Aorta (tissue), 5 donors: ENCODE measurements at regions not wholly inside any gene's neighbourhood (a gene's known extent, or its start where the extent isn't known, plus 50 kb on each side); places are given as distances from the start of the nearest gene placed in this dataset.

Source experiments
- ATAC-seq: fragments of 200-7000 bp; cut with Tn5 transposase; one replicate; pipeline ENCODE4 v1.9.1; 2022; ENCODE audit warnings: moderate library complexity; ENCODE audit not compliant: low FRiP score
- DNase-seq, 2 donors: peaks; one replicate each; pipeline ENCODE4 v3.0.0-alpha.2; 2020
- H3K27ac ChIP-seq, 2 donors: one replicate each; pipeline ENCODE4 v1.5.1; 2013; ENCODE audit warnings: low read length in 2 of 2, mild to moderate bottlenecking in 2 of 2, moderate library complexity in 2 of 2, control low read depth in 1 of 2, inconsistent platforms in 1 of 2, low read depth in 1 of 2
- H3K27me3 ChIP-seq, 2 donors: one replicate each; pipeline ENCODE4 v1.6.1; 2013; ENCODE audit warnings: control low read depth in 1 of 2, low read length in 1 of 2, mild to moderate bottlenecking in 1 of 2, moderate library complexity in 1 of 2; ENCODE audit not compliant: insufficient read depth in 2 of 2, control insufficient read depth in 1 of 2
- H3K36me3 ChIP-seq, 2 donors: one replicate each; pipeline ENCODE4 v1.6.1; 2013; ENCODE audit warnings: control low read depth in 1 of 2, low read length in 1 of 2, mild to moderate bottlenecking in 1 of 2; ENCODE audit not compliant: insufficient read depth in 2 of 2, control insufficient read depth in 1 of 2
- H3K4me1 ChIP-seq, 2 donors: one replicate each; pipeline ENCODE4 v1.6.1; 2013; ENCODE audit warnings: low read length in 2 of 2, control low read depth in 1 of 2, mild to moderate bottlenecking in 1 of 2, moderate library complexity in 1 of 2; ENCODE audit not compliant: insufficient read depth in 2 of 2, control insufficient read depth in 1 of 2
- H3K4me3 ChIP-seq, 2 donors: one replicate each; pipeline ENCODE4 v1.5.1; 2013; ENCODE audit warnings: low read length in 2 of 2, control low read depth in 1 of 2, mild to moderate bottlenecking in 1 of 2
- H3K9me3 ChIP-seq: one replicate; pipeline ENCODE4 v1.6.1; 2013; ENCODE audit warnings: mild to moderate bottlenecking, low read length; ENCODE audit not compliant: control insufficient read depth
- WGBS, 2 donors: extraction: QIAGEN DNeasy Blood & Tissue Kit; methylation state at CpG; one replicate each; pipeline ENCODE4 v1.1.7; 2013; 5-methylcytosine and 5-hydroxymethylcytosine counted together
- intact Hi-C, 2 donors: fragments of 100-400 bp; cut with DNase I; formaldehyde crosslinking; loops; one replicate each; pipeline versions ENCODE4 v1.14.2 to v1.15.0; 2022
- donor health status: healthy with polysubstance abuse.
- donor health status: Bipolar disorder and iron deficiency.
- donor health status: DM: no; HTN: no; CAD: no.
- donor health status: DM: no; HTN: no; CAD: no.
- donor health status: DM: yes; HTN: yes; CAD: no.

DNA sequence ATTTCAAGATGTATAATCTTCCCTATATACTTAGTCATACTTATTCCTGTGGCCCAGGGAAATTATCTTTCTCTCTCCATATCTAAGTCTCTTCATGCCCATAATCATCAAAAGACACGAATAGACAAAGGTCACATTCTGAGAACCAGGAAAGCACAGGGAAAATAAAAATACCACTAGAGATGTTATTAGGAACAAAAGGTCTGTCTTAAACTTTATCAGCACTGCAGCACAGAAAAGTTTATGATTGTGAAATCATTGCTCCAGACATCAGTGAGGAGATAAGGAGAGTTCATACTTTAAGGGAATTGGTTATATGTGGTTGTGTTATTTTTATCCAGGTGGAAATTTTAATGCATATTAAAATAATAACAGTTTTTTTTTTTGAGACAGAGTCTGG is 974.6 kb upstream of the CELF2 start:
- Histone ChIP-seq H3K27ac (no peak overlapping the region), H3K4me3 (no peak overlapping the region), H3K9me3 (no peaks in the 10 kb centered on the region), H3K36me3 (no peaks in the 10 kb centered on the region), H3K4me1 (no peaks in the 10 kb centered on the region), H3K27me3 (no peaks in the 10 kb centered on the region)
- no peak for DNase-seq
- intact Hi-C loops = no loop called here
- WGBS, 2 donors = 0 to 1% methylated on average over 1 of the region's 1 CpG
- no peak for ATAC-seq

DNA sequence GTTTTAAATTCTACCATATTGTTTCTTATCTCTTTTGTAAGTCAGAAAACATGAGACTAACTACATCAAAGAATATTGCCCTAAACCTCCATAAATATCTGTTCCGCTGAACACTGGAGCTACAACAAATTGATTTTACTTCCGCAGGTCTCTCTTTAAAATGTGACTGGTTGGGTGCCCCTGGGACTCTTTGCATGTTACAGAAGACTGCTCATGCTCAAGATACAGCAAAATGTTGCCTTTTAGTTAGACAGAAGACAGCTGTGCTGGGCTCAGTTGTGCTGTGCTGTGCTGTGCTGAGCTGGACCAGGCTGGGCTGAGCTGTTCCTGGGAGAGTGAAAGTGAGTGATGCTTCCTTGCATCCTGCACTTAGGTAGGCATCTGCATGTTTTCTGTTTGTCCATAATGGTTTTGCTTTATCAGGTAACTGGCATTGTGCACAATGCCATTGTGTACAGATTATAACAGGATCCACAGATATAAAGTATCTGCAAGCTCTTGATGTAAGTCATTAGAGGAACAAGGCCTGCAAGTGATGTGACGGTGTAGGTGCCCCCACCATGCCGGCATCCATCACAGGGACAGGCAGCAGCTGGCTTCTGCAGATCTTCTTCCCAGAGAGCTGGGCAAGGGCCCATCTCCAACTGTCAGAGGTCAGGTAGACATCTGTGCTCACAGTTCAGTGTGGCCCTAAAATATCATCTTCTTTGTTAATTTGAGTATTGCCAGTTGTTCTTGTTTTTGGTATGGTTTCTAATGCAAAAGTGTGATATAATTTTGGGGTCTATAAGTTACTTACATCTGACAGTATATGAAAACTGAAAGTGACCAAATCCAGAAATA is 972.5 kb upstream of the CELF2 start:
- 97 to 99% methylated on average over 4 of the region's 4 CpGs for WGBS, 2 donors
- ATAC-seq = no peak

DNA sequence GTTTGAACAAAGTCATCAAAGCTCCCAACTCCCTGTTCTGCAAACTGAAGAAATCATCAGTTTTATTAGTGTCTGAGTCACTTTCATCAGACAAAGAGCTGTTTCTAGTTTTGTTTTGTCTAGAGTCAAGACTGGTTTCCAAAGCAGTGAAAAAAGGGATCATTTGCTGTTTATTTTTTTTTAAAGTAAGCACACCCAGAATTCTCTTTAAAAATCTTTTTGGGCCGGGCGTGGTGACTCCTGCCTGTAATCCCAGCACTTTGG is 972.0 kb upstream of the CELF2 start:
- Histone ChIP-seq H3K27me3 (no peaks in the 10 kb centered on the region), H3K27ac (no peak overlapping the region), H3K4me1 (no peaks in the 10 kb centered on the region), H3K36me3 (no peaks in the 10 kb centered on the region), H3K4me3 (no peak overlapping the region), H3K9me3 (no peaks in the 10 kb centered on the region)
- DNase-seq = no peak
- WGBS, 2 donors = 76 to 84% methylated on average over 2 of the region's 2 CpGs
- intact Hi-C loops = no loop called here
- ATAC-seq = no peak

More for the DNA sequence above, 972.5 kb upstream of the CELF2 start:
- intact Hi-C loops = no loop called here
- Histone ChIP-seq H3K9me3 (no peaks in the 10 kb centered on the region), H3K27me3 (no peaks in the 10 kb centered on the region), H3K27ac (no peak overlapping the region), H3K4me3 (no peak overlapping the region), H3K36me3 (no peaks in the 10 kb centered on the region), H3K4me1 (no peaks in the 10 kb centered on the region)
- no peak for DNase-seq

DNA sequence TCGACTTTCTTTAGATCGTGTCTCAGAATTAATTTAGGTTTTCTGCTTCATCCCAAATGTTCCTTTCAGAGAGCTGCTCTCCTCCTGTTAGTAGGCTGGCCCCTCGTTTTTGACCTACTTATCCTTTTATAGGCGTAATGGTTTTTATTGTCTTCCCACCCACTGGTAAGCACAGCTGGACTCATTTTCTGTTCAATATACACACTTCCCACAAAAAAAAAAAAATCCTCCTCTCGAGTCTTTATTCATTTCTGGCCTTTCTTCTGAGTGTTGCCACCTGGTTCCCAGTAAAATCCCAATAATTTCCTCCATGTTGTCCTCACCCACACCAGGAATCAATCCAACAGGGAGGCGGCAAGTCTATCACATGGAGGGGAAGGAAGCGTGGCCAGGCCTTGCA is 970.2 kb upstream of the CELF2 start:
- H3K36me3 ChIP-seq = no peaks in the 10 kb centered on the region
- H3K27me3 ChIP-seq = no peaks in the 10 kb centered on the region
- intact Hi-C loops = no loop called here
- no peak overlapping the region for H3K27ac ChIP-seq
- no peak overlapping the region for H3K4me3 ChIP-seq
- H3K9me3 ChIP-seq = no peaks in the 10 kb centered on the region
- no peak for ATAC-seq
- no peaks in the 10 kb centered on the region for H3K4me1 ChIP-seq
- 89 to 92% methylated on average over 7 of the region's 7 CpGs for WGBS, 2 donors
- no peak for DNase-seq

- no peak for DNase-seq
- H3K4me3 ChIP-seq = no peak overlapping the region
- WGBS, 2 donors = 79 to 88% methylated on average over 9 of the region's 9 CpGs
- H3K9me3 ChIP-seq = no peaks in the 10 kb centered on the region
- ATAC-seq = no peak
- no peaks in the 10 kb centered on the region for H3K4me1 ChIP-seq
- H3K36me3 ChIP-seq = no peaks in the 10 kb centered on the region
- H3K27me3 ChIP-seq = no peaks in the 10 kb centered on the region
- intact Hi-C loops = no loop called here
- no peak overlapping the region for H3K27ac ChIP-seq
Observed at GRCh38 chr10:10053051-10053450, 964.6 kb upstream of the CELF2 start.

DNA sequence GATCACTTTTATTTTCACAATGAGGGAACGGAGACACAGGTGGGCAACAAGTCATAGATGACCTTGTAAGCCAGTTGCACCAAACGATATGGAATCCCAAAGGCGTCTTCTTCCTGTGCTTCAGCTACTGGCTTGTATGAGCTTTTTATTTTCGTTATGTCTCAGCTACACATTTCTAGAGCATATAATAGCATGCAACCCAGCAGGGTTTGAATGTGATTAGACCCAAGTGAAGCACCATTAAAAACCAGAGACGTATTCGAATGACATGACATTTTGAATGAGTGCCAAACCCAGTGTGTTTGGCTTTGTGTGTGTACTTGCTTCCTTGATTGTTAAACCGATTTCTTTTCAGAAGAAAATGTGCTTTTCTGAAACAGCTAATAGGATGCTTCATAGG is 963.2 kb upstream of the CELF2 start:
- H3K36me3 ChIP-seq = no peaks in the 10 kb centered on the region
- no peak for DNase-seq
- ATAC-seq = no peak
- H3K9me3 ChIP-seq = no peaks in the 10 kb centered on the region
- H3K27me3 ChIP-seq = no peaks in the 10 kb centered on the region
- 75 to 79% methylated on average over 7 of the region's 7 CpGs for WGBS, 2 donors
- intact Hi-C loops = no loop called here
- no peaks in the 10 kb centered on the region for H3K4me1 ChIP-seq
- H3K4me3 ChIP-seq = no peak overlapping the region
- H3K27ac ChIP-seq = no peak overlapping the region

DNA sequence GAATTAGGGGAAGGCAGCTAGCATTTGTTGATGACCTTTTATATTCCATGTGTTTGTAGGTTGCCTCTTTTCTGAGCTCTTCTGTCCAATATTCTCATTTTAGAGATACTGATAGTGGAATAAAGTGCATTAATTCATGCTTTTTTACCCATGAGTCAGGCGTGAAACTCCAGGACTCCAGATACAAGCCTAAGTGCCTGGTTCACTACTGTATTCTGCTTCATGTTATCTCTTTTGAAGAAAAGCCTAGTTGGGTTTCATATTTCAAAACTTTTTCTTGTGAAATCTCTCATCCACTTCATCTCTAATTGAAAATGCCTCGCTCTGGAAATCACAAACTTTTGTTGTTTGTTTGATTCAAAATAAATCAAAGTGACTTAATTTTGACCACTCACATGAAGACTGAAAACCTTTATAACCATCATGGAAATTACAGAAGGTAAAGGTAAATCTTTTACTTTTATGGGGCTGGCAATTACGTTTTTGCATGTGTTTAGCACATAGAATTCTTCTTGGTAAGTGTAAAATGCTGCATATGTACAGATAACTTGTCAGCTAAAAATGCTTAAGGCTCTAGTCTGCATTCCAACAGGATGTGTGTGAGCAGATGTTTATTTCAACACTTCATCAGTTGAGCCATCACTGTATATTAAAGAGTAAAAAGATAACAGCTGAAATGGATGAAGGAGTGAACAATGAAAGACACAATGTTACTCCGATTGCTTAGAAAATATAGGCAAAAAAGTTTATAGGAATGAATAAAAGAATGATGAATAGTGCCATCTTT is 961.8 kb upstream of the CELF2 start:
- intact Hi-C loops = no loop called here
- Histone ChIP-seq H3K27ac (no peak overlapping the region), H3K27me3 (no peaks in the 10 kb centered on the region), H3K36me3 (no peaks in the 10 kb centered on the region), H3K4me1 (no peaks in the 10 kb centered on the region), H3K9me3 (no peaks in the 10 kb centered on the region), H3K4me3 (no peak overlapping the region)
- WGBS, 2 donors = 67 to 75% methylated on average over 4 of the region's 4 CpGs
- ATAC-seq (no peak), DNase-seq (no peak)

DNA sequence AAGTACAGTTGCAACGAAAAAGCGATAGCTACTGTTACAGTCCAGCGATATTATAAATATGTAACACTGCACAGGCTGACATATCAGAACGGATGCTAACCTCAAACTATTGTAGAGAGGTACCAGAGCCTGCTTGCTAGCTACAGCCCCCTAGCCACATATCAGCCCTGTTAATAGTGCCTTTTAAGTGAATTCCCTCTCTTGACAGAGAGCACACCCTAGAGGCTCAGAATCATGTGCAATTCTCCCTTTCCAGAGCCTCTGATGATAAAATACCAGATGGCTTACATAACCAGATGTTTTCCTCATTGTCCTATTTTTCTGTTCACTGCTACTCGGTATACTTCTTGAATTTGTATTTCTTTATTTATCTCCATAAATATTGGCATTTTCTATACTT is 960.7 kb upstream of the CELF2 start:
- WGBS, 2 donors = 63 to 69% methylated on average over 5 of the region's 5 CpGs
- Histone ChIP-seq H3K36me3 (no peaks in the 10 kb centered on the region), H3K4me1 (no peaks in the 10 kb centered on the region), H3K27me3 (no peaks in the 10 kb centered on the region), H3K9me3 (no peaks in the 10 kb centered on the region), H3K4me3 (no peak overlapping the region), H3K27ac (no peak overlapping the region)
- DNase-seq (no peak), ATAC-seq (no peak)
- intact Hi-C loops = no loop called here

- intact Hi-C loops = no loop called here
Observed at GRCh38 chr10:10067644-10068043, 950.0 kb upstream of the CELF2 start.

More at GRCh38 chr10:10067644-10068043, 950.0 kb upstream of the CELF2 start:
- H3K4me1 ChIP-seq = no peaks in the 10 kb centered on the region
- H3K36me3 ChIP-seq = no peaks in the 10 kb centered on the region
- no peaks in the 10 kb centered on the region for H3K9me3 ChIP-seq
- no peak overlapping the region for H3K27ac ChIP-seq
- ATAC-seq (no peak), DNase-seq (no peak)
- H3K27me3 ChIP-seq = no peaks in the 10 kb centered on the region
- no peak overlapping the region for H3K4me3 ChIP-seq
